HepG2 (cell line): ENCODE measurements at regions not wholly inside any gene's neighbourhood (a gene's known extent, or its start where the extent isn't known, plus 50 kb on each side); places are given as distances from the start of the nearest gene placed in this dataset.

Experiments used
- CCDC6 ChIP-seq: sonication (generic); formaldehyde crosslinking; IDR thresholded peaks from 2 replicates; pipeline ENCODE4 v1.8.1; 2022; ENCODE audit warnings: mild to moderate bottlenecking, missing genetic modification reagents, moderate library complexity
- FOXC1 ChIP-seq: sonication (generic); formaldehyde crosslinking; IDR thresholded peaks from 2 replicates; pipeline ENCODE4 v1.8.0; 2022; ENCODE audit warnings: mild to moderate bottlenecking, missing genetic modification reagents, borderline replicate concordance
- SNRNP70 ChIP-seq: fragments of 200-400 bp; formaldehyde crosslinking; IDR thresholded peaks from 2 replicates; pipeline ENCODE4 v1.6.1; 2017; ENCODE audit warnings: mild to moderate bottlenecking, low read depth, low read length, moderate library complexity
- ZBTB40 ChIP-seq, 2 experiments: fragments of 450-650 bp in 1 of 2; sonication (generic) in 1 of 2; formaldehyde crosslinking in 1 of 2; IDR thresholded peaks; 2 replicates each; pipeline versions ENCODE4 v1.6.1 to v1.8.0; 2016 to 2022; ENCODE audit warnings: antibody characterized with exemption in 1 of 2, mild to moderate bottlenecking in 1 of 2, missing genetic modification reagents in 1 of 2
- ZBTB8A ChIP-seq: sonication (generic); formaldehyde crosslinking; IDR thresholded peaks from 2 replicates; pipeline ENCODE4 v1.4.0; 2020; ENCODE audit warnings: mild to moderate bottlenecking, low read depth, missing genetic modification reagents, borderline replicate concordance

DNA sequence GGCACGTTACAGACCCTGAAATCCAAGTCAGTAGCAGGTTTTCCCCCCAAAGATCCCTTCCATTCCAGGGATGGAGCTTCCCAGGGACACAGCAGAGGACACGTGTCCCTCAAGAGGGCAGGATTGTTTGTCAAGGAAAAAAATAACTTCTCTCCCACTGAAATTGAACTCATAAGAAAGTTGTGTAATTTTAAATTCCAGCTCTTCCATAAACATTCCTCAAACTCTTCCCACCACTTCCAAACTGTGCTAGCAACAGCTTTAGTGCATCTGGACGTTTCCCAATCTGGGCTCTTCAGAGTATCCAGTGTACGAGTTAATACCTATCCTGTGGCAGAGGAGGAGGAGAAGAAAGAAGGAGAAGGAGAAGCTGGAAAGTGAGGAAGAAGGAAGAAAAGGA is 79.6 kb downstream of the PSMG1 start (continued):
- TF ChIP-seq ZBTB40 (IDR thresholded peaks at IDR 0.05), result no peak
- TF ChIP-seq ZBTB40 (CRISPR knock-in tag; IDR thresholded peaks at IDR 0.05), result no peak
- no peak for TF ChIP-seq ZBTB8A (CRISPR knock-in tag)
- TF ChIP-seq SNRNP70, result no peak
- no peak for TF ChIP-seq CCDC6
- no peak for TF ChIP-seq FOXC1 (CRISPR knock-in tag)
